ENCODE measurements at regions not wholly inside any gene's neighbourhood (a gene's known extent, or its start where the extent isn't known, plus 50 kb on each side); places are given as distances from the start of the nearest gene placed in this dataset.

GRCh38 chr3:15861163-15861562 lies 63.4 kb upstream of the ANKRD28 start:
- Histone ChIP-seq H3K4me3 (no peak overlapping the region), H3K27me3 (no peaks in the 10 kb centered on the region), H3K4me1 (peaks cover 0 to 20% (median 8%) of the 10 kb centered on the region in 4 donors), H3K9me3 (no peaks in the 10 kb centered on the region), H3K27ac (peak overlapping the region in 1 of 4 donors; percentile 75), H3K36me3 (no peaks in the 10 kb centered on the region)
- TF ChIP-seq EP300 (IDR thresholded peaks at IDR 0.05) (no peak), POLR2A (IDR thresholded peaks at IDR 0.05) (no peak), POLR2AphosphoS5 (IDR thresholded peaks at IDR 0.05) (no peak), CTCF (IDR thresholded peaks at IDR 0.05) (no peak)
- no peak for DNase-seq
- intact Hi-C loops (cut with DNase I), result no loop called here
- 32 to 69% methylated on average over 4 of the region's 4 CpGs for WGBS, 2 donors

GRCh38 chr3:15872807-15873206 lies 75.0 kb upstream of the ANKRD28 start:
- no peaks in the 10 kb centered on the region for H3K4me1 ChIP-seq
- 83 to 86% methylated on average over 1 of the region's 1 CpG for WGBS, 2 donors

GRCh38 chr3:15873415-15873814 lies 75.6 kb upstream of the ANKRD28 start:
- Histone ChIP-seq H3K27ac (no peak overlapping the region), H3K9me3 (no peaks in the 10 kb centered on the region), H3K27me3 (no peaks in the 10 kb centered on the region), H3K36me3 (no peaks in the 10 kb centered on the region), H3K4me3 (no peak overlapping the region), H3K4me1 (no peaks in the 10 kb centered on the region)
- DNase-seq, result no peak
- 61 to 78% methylated on average over 4 of the region's 4 CpGs for WGBS, 2 donors
- TF ChIP-seq EP300 (IDR thresholded peaks at IDR 0.05) (no peak), POLR2A (IDR thresholded peaks at IDR 0.05) (no peak), CTCF (IDR thresholded peaks at IDR 0.05) (no peak), POLR2AphosphoS5 (IDR thresholded peaks at IDR 0.05) (no peak)
- intact Hi-C loops (cut with DNase I), result no loop called here

More at GRCh38 chr3:15872807-15873206, 75.0 kb upstream of the ANKRD28 start:
- no peaks in the 10 kb centered on the region for H3K27me3 ChIP-seq
- DNase-seq, result no peak
- TF ChIP-seq EP300 (IDR thresholded peaks at IDR 0.05) (no peak), CTCF (IDR thresholded peaks at IDR 0.05) (no peak), POLR2AphosphoS5 (IDR thresholded peaks at IDR 0.05) (no peak), POLR2A (IDR thresholded peaks at IDR 0.05) (no peak)
- no peaks in the 10 kb centered on the region for H3K9me3 ChIP-seq
- intact Hi-C loops (cut with DNase I), result no loop called here
- H3K36me3 ChIP-seq, result no peaks in the 10 kb centered on the region
- no peak overlapping the region for H3K4me3 ChIP-seq
- no peak overlapping the region for H3K27ac ChIP-seq

DNA sequence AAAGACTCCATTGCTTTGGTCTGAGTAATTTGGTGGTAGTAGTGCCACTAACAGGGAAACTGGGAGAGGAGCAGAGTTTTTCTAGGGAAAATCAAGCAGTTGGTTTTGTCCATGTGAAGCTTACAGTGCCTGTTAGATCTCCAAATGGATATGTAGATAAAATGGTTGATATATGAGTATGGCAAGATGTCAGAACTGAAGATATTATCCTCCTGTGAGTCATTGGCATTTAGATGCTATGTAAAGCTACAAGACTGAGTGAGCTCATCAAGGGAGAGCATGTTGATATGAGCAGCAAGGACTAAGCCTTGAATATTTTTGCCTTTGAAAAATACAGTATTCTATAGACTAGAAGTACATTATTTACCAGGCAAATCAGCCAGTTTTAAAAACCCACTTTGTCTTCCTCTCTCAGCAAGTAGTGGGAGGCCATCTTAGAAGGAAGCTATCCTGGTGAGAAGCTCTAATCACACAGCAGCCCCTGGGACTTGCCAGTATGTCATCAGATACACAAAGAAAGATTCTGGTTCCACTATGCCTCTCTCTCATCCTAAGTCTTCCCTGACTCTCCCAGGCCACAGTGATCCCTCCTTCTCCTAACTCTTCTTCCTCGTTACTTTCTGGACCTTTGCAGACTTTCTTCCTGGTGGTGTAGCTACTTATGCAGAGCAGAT lies 77.4 kb upstream of the ANKRD28 start:
- Histone ChIP-seq H3K4me1 (no peaks in the 10 kb centered on the region), H3K36me3 (no peaks in the 10 kb centered on the region), H3K27me3 (no peaks in the 10 kb centered on the region), H3K9me3 (no peaks in the 10 kb centered on the region), H3K4me3 (no peak overlapping the region), H3K27ac (no peak overlapping the region)
- no peak for DNase-seq
- intact Hi-C loops (cut with DNase I), result no loop called here
- TF ChIP-seq CTCF (IDR thresholded peaks at IDR 0.05), result no peak
- no peak for TF ChIP-seq EP300 (IDR thresholded peaks at IDR 0.05)
- TF ChIP-seq POLR2A (IDR thresholded peaks at IDR 0.05), result no peak
- no peak for TF ChIP-seq POLR2AphosphoS5 (IDR thresholded peaks at IDR 0.05)
- 76 to 86% methylated on average over 1 of the region's 1 CpG for WGBS, 2 donors

DNA sequence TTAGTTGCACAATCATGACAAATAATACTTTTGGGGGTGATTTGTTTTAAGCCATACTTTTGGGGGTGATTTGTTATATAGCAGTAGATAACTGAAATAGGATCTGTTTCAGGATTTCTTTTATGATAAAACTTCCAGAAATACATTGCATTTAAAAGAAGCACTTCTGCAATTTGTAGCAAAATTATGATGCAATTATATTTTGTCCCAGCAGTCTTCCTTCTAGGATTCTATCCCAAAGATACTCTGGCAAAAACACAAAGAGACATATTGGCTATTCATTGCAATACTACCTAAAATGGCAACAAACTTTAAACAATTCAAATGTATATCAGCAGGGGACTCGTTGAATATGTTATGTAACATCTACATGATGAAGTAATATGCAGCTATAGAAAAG lies 78.9 kb upstream of the ANKRD28 start:
- Histone ChIP-seq H3K36me3 (no peaks in the 10 kb centered on the region), H3K4me1 (no peaks in the 10 kb centered on the region), H3K9me3 (no peaks in the 10 kb centered on the region), H3K4me3 (no peak overlapping the region), H3K27me3 (no peaks in the 10 kb centered on the region), H3K27ac (no peak overlapping the region)
- intact Hi-C loops (cut with DNase I), result no loop called here
- 80 to 81% methylated on average over 1 of the region's 1 CpG for WGBS, 2 donors
- DNase-seq, result no peak
- no peak for TF ChIP-seq EP300 (IDR thresholded peaks at IDR 0.05)
- no peak for TF ChIP-seq POLR2A (IDR thresholded peaks at IDR 0.05)
